ENCODE measurements at regions not wholly inside any gene's neighbourhood (a gene's known extent, or its start where the extent isn't known, plus 50 kb on each side); places are given as distances from the start of the nearest gene placed in this dataset.

- Histone ChIP-seq H3K79me2 (ENCODE audit: control insufficient read depth, insufficient read depth, low read length) (no peaks in the 10 kb centered on the region), H2AFZ (ENCODE audit: control insufficient read depth, low read length) (no peak overlapping the region), H3K9ac (ENCODE audit: control insufficient read depth, extremely low read depth, insufficient read depth, low read length) (no peak overlapping the region), H3K9me3 (ENCODE audit: control insufficient read depth, low read depth, low read length) (peaks cover 3% of the 10 kb centered on the region), H3K27ac (ENCODE audit: control insufficient read depth, insufficient read depth, low read length) (no peak overlapping the region), H3K4me2 (ENCODE audit: control insufficient read depth, extremely low read depth, insufficient read depth, low read depth, low read length) (no peak overlapping the region), H3K36me3 (ENCODE audit: control insufficient read depth in 2 of 2, extremely low read depth in 1 of 2, insufficient read depth in 2 of 2, low read length in 2 of 2) (no peaks in the 10 kb centered on the region), H3K27me3 (ENCODE audit: control insufficient read depth, extremely low read depth, insufficient read depth, low read length) (no peaks in the 10 kb centered on the region), H3K4me3 (ENCODE audit: control insufficient read depth in 2 of 3, extremely low read depth in 1 of 3, insufficient read depth in 2 of 3, low read depth in 1 of 3, low read length in 3 of 3) (no peak overlapping the region), H4K20me1 (ENCODE audit: control insufficient read depth, extremely low read depth, insufficient read depth, low read length) (no peaks in the 10 kb centered on the region), H3K9me1 (ENCODE audit: control insufficient read depth, extremely low read depth, insufficient read depth, low read length) (no peaks in the 10 kb centered on the region), H3K4me1 (ENCODE audit: control insufficient read depth, extremely low read depth, insufficient read depth, low read length) (no peaks in the 10 kb centered on the region)
- no peak for DNase-seq (ENCODE audit: low read depth, low spot score)
- dilution Hi-C loops (cut with MboI; ENCODE audit: extremely low pct_ligation_motif_present, low sequenced_read_pairs), result no loop called here
- no peak for FAIRE-seq
- TF ChIP-seq EZH2 (IDR thresholded peaks at IDR 0.05; ENCODE audit: low read length) (no peak), CTCF (optimal IDR thresholded peaks at IDR 0.05 in 1 of 3, IDR thresholded peaks at IDR 0.05 in 1 of 3, conservative IDR thresholded peaks at IDR 0.05 in 1 of 3; ENCODE audit: extremely low read depth in 1 of 3, insufficient read depth in 2 of 3, low read length in 3 of 3) (no peak)
Observed at GRCh38 chr9:103152473-103152872, 157.3 kb downstream of the CYLC2 start.

- no peak for DNase-seq (ENCODE audit: low read depth, low spot score)
- dilution Hi-C loops (cut with MboI; ENCODE audit: extremely low pct_ligation_motif_present, low sequenced_read_pairs), result no loop called here
- H3K27me3 ChIP-seq (ENCODE audit: control insufficient read depth, extremely low read depth, insufficient read depth, low read length), result no peaks in the 10 kb centered on the region
Observed at GRCh38 chr9:103167530-103167929, 172.4 kb downstream of the CYLC2 start.

More at GRCh38 chr9:103167530-103167929, 172.4 kb downstream of the CYLC2 start:
- Histone ChIP-seq H3K79me2 (ENCODE audit: control insufficient read depth, insufficient read depth, low read length) (no peaks in the 10 kb centered on the region), H4K20me1 (ENCODE audit: control insufficient read depth, extremely low read depth, insufficient read depth, low read length) (no peaks in the 10 kb centered on the region), H3K36me3 (ENCODE audit: control insufficient read depth in 2 of 2, extremely low read depth in 1 of 2, insufficient read depth in 2 of 2, low read length in 2 of 2) (no peaks in the 10 kb centered on the region), H3K4me3 (ENCODE audit: control insufficient read depth in 2 of 3, extremely low read depth in 1 of 3, insufficient read depth in 2 of 3, low read depth in 1 of 3, low read length in 3 of 3) (no peak overlapping the region), H3K4me1 (ENCODE audit: control insufficient read depth, extremely low read depth, insufficient read depth, low read length) (no peaks in the 10 kb centered on the region), H3K9me3 (ENCODE audit: control insufficient read depth, low read depth, low read length) (no peaks in the 10 kb centered on the region), H3K9me1 (ENCODE audit: control insufficient read depth, extremely low read depth, insufficient read depth, low read length) (no peaks in the 10 kb centered on the region), H3K4me2 (ENCODE audit: control insufficient read depth, extremely low read depth, insufficient read depth, low read depth, low read length) (no peak overlapping the region), H2AFZ (ENCODE audit: control insufficient read depth, low read length) (no peak overlapping the region), H3K27ac (ENCODE audit: control insufficient read depth, insufficient read depth, low read length) (no peak overlapping the region), H3K9ac (ENCODE audit: control insufficient read depth, extremely low read depth, insufficient read depth, low read length) (no peak overlapping the region)
- FAIRE-seq, result no peak
- TF ChIP-seq EZH2 (IDR thresholded peaks at IDR 0.05; ENCODE audit: low read length) (no peak), CTCF (optimal IDR thresholded peaks at IDR 0.05 in 1 of 3, IDR thresholded peaks at IDR 0.05 in 1 of 3, conservative IDR thresholded peaks at IDR 0.05 in 1 of 3; ENCODE audit: extremely low read depth in 1 of 3, insufficient read depth in 2 of 3, low read length in 3 of 3) (no peak)

Measured in keratinocyte (primary cell).